ENCODE measurements at regions not wholly inside any gene's neighbourhood (a gene's known extent, or its start where the extent isn't known, plus 50 kb on each side); places are given as distances from the start of the nearest gene placed in this dataset.

- no peak for TF ChIP-seq SFPQ (IDR thresholded peaks at IDR 0.05; ENCODE audit: low read depth, low read length)
- TF ChIP-seq, protein P1, sequence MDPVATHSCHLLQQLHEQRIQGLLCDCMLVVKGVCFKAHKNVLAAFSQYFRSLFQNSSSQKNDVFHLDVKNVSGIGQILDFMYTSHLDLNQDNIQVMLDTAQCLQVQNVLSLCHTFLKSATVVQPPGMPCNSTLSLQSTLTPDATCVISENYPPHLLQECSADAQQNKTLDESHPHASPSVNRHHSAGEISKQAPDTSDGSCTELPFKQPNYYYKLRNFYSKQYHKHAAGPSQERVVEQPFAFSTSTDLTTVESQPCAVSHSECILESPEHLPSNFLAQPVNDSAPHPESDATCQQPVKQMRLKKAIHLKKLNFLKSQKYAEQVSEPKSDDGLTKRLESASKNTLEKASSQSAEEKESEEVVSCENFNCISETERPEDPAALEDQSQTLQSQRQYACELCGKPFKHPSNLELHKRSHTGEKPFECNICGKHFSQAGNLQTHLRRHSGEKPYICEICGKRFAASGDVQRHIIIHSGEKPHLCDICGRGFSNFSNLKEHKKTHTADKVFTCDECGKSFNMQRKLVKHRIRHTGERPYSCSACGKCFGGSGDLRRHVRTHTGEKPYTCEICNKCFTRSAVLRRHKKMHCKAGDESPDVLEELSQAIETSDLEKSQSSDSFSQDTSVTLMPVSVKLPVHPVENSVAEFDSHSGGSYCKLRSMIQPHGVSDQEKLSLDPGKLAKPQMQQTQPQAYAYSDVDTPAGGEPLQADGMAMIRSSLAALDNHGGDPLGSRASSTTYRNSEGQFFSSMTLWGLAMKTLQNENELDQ (CRISPR knock-in tag; IDR thresholded peaks at IDR 0.05; ENCODE audit: borderline replicate concordance), result no peak
- TF ChIP-seq ZNF354B (CRISPR knock-in tag; IDR thresholded peaks at IDR 0.05), result no peak
- TF ChIP-seq SETDB1 (IDR thresholded peaks at IDR 0.05; ENCODE audit: low read length), result no peak
- no peak for TF ChIP-seq BRD9 (IDR thresholded peaks at IDR 0.05; ENCODE audit: low read depth, partially characterized antibody)
- no peak for TF ChIP-seq MCM5 (IDR thresholded peaks at IDR 0.05; ENCODE audit: low read depth)
- TF ChIP-seq ETV1 (tag; conservative IDR thresholded peaks at IDR 0.05; ENCODE audit: low read depth), result no peak
Observed at GRCh38 chr15:98240303-98240702, 279.8 kb downstream of the ARRDC4 start (continued).
